HG02981 (cell line): ENCODE measurements at regions not wholly inside any gene's neighbourhood (a gene's known extent, or its start where the extent isn't known, plus 50 kb on each side); places are given as distances from the start of the nearest gene placed in this dataset.

Experiments
- ATAC-seq: cut with Tn5 transposase; IDR thresholded peaks from one replicate; pipeline ENCODE4 v1.9.1; 2021; ENCODE audit warnings: mild to moderate bottlenecking, moderate library complexity; ENCODE audit not compliant: unreplicated experiment

DNA sequence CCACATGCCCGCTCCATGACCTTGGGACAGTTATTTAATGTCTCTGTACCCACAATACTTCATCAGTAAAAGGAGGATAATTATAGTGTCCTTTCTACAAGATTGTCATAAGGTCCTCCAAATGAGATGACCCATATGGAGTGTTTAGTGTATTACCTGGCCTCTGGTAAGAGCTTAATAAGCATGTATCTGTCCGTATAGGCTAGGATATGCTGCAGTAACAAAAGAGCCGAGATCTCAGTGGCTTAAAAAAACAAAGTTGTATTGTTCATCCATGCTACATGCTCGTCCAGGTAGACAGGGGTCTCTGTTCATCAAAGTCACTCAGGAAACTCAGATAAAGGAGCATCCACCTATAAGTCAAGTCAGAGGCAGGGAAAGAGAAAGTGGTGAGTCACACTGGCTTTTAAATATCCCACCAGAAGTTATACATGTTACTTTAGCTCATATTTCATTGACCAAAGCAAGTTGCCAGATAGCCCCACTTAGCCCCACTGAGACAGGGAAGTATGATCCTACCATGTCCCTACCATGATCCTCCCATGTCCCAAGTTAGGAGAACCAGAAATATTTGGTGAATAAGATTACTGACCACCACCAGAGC, 53.0 kb upstream of the KAZN start:
- no peak for ATAC-seq

DNA sequence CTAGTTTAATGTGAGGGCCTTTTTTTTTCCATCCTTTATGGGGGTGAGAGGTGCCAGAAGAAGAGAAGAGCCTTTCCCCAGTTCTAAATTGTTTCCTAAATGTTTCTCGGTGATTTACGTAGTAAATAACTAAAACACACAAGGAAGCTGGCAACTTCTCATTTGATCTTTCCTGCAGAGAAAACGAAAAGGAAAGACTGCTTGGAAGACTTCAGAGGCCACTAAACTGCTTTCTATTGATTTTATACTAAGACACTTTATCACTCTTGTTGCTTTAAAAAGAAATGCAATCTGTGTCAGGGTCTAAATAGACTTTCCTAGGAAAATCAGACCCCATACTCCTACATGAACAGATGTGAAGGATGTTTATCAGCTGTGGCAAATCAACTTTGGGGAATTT, 52.1 kb upstream of the KAZN start:
- no peak for ATAC-seq
